GM12801 (cell line): ENCODE measurements at regions not wholly inside any gene's neighbourhood (a gene's known extent, or its start where the extent isn't known, plus 50 kb on each side); places are given as distances from the start of the nearest gene placed in this dataset.

Source experiments
- CTCF ChIP-seq: IDR thresholded peaks from one replicate; pipeline ENCODE4 v1.5.1; 2011; ENCODE audit warnings: control low read depth; ENCODE audit not compliant: insufficient read length; ENCODE audit errors: extremely low read depth

DNA sequence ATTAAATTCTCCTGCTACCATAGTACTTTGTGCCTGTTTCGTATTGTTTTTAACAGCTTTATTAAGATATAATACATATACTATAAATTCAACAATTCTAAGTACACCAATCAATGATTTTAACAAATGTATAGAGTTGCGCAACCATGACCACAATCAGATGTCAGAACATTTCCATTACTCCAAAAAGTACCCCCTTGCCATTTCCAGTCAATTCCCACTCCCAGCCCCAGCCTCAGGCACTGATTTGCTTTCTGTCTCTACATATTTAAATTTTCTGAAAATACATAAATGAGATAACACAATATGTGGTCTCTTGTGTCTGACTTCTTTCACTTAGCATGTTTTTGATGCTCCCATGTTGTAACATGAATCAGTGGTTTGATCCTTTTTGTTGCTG is 193.9 kb downstream of the FIGN start:
- TF ChIP-seq CTCF, result no peak

DNA sequence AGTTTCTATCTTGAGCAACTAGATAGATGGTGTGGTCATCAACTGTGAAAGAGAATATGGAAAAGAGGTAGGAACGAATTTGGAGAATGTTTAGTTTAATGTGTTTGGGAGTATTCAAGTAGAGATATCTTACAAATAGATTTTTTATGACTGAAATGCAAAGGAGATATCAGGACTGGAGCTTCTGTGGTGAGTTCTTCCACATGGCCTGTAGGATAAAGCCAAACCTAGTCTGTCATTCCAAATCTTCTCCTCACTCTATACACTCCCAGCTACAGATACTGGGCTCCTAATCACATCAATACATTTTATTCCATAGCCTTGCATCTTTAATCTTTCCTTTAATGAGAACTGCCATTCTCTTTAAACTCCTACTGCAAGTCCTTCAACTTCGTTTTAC is 194.3 kb downstream of the FIGN start:
- TF ChIP-seq CTCF, result no peak

DNA sequence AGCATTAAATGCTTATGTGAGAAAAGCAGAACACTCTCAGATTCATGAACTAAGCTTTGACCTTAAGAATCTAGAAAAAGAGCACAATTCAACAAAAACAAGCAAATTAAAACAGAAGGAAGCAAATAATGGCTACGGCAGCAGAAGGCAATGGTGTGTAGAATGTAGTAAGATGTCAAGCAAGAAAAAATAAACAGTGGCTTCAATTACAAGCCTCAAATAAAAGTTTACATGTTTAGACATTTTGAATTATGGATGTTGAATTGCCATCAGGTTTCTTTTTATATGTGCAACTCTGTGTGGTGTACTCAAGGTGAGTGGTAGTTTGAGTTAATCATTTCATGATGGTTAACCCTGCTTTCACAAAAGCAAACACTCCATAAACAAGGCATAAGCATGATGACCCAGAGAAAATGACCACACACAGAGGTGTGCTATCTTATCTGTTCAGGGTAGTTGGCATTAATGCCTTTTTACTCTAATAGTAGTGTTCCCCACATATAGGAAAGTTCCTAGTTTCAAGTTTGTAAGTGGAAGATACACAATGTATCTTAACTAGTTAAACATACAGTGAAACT is 207.1 kb downstream of the FIGN start:
- TF ChIP-seq CTCF, result no peak

- no peak for TF ChIP-seq CTCF
Observed at GRCh38 chr2:163527381-163527780, 208.4 kb downstream of the FIGN start.

DNA sequence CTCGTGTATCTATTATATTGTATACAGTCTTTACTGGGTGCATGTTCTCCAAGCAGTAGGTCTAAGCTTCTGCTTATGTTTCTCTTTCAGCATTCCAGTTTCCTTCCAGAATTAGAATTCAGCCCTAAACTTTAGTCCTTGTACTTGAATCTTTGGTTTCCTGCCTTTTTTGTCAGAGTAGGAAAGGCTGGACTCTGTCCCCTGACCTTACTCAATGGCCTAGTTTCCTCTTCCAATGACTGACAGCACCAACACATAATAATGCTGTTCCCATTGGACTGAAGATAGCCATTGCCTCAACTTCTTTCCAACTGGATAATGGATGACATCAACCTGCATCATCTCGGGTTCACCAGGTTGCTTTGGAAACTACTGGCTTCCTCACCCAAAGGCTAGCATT is 217.0 kb downstream of the FIGN start:
- no peak for TF ChIP-seq CTCF

DNA sequence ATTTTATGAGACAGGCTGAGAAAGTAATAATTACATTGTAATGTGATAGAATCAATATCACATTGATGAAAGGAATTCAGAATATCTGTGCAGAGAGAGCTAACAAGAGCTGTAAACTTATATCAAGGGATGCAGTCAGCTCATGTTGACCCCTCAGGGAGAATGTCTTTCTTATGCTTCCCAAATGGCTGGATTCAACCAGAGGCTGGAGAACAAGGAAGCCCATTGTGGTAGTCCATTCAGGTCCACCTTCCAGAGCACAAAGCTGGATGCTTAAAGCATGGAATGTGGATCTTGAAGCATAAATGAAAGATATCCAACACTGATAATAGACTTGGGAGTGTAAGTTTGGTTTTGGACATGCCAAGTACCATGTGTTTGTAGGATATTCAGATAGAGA is 220.0 kb downstream of the FIGN start:
- no peak for TF ChIP-seq CTCF

GRCh38 chr2:163505281-163505680 is 230.5 kb downstream of the FIGN start:
- no peak for TF ChIP-seq CTCF
